ENCODE measurements at regions not wholly inside any gene's neighbourhood (a gene's known extent, or its start where the extent isn't known, plus 50 kb on each side); places are given as distances from the start of the nearest gene placed in this dataset.

DNA sequence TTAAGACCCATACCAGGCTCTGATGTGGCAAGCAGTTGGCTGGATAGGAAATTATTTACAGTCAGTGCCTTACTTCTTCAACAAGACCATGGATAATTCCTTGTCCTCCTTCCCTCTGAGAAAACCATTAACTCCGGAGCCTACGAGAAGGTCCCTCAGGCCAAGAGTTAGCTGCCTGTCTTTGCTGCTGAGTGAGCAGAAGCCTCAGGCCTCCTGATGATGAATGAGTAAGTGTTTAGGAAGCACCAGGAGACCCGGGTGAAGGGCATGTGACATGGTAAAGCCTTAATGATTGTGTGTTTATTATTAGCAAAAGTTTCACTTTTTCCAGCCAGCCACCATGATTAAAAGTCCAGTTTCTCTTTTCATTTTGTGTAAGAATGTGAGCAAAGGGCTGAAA, 174.9 kb upstream of the TOPAZ1 start:
- DNase-seq: no peak

DNA sequence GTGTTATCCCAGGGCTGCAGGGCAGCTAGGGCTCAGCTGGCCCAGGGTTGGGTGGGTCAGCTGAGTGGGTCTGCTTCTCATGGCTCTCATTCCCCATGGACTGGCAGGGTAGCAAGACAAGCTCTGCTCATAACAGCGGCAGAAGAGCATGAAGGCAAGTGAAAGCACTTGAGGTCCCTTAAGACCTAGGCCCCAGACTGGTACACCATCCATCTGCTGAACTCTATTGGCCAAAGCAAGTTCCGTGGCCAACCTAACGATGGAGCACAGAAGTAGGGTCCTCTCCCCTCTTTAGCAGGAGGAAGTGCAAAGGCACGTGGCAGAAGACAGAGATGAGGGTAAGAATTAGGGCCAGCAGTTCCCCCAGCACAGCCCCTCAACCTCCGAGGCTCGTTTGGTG, 174.3 kb upstream of the TOPAZ1 start:
- DNase-seq: no peak

DNA sequence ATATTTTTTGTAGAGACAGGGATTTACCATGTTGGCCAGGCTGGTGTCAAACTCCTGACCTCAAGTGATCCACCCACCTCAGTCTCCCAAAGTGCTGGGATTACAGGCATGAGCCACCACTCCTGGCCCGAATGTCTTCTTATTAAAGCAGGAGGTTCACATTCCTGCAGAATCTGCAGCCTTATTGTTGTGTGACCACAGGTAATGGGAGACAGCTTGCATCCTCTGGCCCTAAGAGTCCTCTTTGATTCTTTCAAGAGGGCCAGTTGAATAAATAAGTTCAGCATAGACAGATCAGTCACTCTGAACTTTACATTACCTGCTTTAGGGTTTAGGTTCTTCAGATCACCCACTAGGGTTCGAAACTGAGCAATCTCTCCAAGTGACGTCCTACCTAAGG, 172.9 kb upstream of the TOPAZ1 start:
- no peak for DNase-seq

DNA sequence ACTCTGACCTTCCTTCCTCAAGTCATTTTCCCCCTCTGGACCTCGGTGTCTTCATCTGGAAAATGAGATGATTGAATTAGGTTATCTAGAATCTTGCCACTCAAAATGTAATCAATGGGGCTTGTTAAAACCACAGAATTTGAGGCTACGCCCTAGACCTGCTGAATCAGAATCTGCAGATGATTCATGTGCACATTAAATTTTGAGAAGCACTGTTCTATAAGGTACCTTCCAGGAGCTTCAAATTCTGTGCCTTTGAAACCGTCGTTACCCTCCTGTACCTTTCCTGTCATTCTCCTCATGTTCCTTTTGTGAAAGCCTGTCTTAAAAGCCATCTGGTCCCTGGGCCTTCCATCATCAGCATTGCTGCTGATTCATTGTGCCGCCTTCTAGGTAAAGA, 172.4 kb upstream of the TOPAZ1 start:
- DNase-seq: no peak

DNA sequence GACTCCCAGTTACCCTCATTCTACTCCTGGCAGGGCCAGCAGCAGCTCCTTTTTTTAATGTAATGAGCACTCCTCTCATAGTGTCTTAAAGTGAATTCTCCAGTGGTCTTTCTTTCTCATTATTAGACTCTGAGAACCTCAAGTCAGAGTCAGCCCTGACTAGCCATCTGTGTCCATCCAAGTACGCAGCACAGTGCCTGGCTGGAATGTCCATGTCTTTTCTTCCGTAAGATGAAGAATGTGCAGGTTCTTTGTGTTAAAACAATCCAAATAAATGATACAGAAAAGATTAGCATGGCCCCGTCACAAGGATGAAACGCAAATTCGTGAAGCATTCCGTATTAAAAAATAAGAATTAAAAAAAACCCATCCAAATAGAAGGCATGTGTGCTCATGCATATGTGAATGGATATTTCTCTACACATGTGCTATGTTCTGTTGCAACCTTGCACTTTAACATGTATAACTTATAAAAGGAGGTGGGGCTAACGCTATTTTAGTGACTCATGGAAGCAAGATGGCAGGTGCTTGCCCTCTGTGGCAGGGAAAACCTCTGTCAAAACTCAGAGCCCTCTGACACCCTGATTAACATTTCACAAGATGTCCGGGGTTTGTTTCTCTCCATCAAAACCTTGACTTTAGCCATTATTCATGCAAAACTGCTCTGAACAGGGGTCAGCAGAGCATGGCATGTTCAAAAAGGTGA, 170.7 kb upstream of the TOPAZ1 start:
- no peak for DNase-seq

DNA sequence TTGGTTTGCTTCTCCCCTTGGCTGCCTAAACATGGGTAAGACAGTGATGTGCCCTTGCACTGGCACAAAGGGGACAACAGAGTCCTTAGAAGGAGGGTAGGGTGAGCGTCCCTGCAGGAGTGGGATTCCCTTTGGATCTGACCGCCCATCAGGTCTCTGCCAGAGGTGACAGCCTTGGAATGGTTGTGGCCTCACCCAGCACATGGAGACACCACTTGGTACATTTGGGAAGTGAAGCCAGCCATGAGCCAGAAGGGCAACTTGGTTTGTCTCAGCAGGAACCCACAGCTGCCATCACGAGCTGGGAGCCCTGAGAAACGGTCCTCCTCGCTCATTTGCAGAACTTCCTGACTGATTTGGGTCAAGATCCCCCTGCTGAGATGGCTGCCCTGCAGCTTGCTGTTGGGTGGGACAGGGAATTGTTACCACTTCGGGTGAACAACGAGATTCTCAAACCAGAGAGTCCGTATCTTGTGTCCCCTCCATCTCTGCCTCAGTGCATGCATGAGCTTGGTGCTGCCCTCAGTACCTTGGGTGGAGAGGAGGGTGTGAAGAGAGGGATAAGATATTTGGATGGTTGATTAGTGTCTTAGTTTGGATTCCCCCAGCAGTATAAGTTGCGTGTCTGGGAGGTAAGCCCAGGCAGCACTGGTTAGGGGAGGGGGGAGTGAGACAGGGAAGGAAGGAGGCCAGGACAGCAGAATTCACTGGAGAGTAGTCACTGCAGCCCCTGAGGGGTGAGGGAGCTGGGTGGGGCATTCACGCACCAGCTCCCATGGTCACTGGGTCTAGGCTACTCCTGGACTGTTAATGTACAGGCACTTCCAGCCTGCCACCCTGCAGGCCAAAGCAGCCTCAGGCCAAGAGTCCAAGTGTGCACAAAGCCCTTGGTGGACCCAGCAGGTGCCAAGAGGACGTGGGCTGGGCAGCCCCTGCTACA, 168.8 kb upstream of the TOPAZ1 start:
- DNase-seq: no peak

DNA sequence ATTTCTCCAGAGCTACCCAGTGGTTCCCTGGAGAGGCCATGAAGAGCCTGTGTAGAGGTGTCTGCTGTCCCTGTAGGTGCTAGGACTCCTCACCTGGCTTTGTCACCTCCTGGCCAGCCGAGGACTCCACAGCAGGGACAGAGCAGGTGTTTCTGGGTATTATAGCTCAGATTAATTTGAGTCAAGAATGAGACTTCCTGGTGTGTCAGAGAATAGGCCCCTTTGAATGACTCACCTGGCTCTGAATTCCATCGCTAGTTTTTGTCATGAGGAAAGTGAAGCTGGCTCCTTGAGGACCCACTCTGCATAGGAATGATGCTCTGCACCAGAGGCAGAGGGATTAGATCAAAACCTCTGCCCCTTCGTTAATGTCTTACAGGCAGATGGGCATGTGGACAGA, 167.5 kb upstream of the TOPAZ1 start:
- DNase-seq: no peak

DNA sequence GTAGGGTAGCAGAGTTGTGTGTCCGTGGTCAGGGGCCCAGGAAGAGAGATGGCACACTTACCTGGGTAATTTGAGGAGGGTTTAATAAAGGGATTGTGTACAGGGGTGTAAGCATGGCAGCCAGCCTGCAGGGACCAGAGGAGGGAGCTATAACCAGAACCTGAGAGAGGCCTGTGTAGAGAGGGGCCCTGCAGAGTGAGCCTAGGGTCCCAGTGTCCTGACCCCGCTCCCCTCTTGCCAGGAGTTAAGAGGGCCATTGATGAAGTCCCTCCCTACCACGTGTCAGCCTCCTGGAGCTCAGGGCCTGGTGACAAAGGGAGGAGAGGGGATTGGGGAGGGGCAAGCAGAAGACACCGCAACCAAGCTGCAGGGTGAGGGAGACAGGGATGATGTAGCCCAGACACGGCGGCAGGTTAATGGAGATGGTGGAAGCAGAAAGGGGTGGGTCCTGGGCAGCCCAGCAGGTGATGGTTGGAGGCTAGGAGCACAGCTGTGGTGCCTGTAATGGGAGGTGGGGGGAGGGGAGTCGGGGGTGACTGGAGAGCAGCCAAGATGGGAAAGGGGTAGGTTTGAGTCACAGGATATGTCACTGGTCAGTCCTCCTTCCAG, 165.4 kb upstream of the TOPAZ1 start:
- no peak for DNase-seq

DNA sequence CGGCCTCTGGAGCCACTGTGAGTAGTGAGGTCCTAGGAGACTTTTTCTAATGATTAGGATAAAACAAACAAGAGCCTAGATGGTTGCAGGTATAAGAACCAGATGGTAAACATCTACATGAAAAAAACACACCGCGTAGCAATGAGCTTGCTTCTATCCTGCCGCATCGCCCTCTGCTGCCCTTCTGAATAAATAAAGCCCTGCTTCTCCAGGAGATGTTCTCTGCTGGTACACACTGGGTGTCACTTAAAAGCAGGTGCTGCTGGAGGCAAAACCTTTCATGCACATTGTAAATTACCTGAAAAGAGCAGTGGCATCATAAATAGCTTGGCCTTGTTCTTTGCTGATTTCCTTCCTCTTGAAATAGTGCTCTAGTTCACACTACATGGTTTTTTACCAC, 164.4 kb upstream of the TOPAZ1 start:
- DNase-seq: no peak

DNA sequence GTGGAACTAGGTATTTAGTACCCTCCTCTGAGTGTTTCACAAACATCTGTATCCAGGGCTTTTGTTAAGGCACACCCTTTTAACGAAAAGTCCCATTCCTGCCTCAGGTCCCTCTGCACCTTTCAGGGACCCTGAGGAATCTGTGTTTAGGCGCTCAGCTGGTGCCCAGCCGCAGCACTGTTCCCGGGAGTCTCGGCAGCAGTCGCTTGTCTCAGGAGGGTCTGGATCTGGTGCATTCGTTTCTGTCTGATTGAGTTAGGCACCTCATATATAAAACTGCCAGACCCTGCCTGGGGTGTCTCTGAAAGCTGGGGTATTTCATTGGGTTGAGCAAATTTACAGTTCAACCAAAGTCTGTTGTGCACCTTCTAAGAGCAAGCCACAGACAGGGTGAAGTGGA, 162.8 kb upstream of the TOPAZ1 start:
- no peak for DNase-seq

DNA sequence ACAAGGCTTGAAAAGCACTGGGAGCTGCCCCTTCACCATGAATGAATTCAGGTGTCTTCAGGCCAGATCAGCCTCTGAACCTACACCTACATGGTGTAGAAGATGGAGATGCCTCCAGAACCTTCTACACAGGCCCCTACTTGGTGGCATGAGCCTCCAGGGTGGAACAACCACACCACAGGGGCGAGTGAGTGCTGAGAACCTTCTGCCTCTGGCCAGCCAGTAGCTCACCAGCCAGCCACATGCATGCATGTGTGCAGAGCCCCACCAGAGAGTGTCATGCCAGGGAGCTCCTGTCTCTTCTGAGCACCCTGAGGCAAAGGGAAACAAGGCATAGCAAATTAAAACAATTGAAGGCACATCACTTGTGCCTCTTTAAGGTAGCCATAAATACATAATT, 161.8 kb upstream of the TOPAZ1 start:
- no peak for DNase-seq

DNA sequence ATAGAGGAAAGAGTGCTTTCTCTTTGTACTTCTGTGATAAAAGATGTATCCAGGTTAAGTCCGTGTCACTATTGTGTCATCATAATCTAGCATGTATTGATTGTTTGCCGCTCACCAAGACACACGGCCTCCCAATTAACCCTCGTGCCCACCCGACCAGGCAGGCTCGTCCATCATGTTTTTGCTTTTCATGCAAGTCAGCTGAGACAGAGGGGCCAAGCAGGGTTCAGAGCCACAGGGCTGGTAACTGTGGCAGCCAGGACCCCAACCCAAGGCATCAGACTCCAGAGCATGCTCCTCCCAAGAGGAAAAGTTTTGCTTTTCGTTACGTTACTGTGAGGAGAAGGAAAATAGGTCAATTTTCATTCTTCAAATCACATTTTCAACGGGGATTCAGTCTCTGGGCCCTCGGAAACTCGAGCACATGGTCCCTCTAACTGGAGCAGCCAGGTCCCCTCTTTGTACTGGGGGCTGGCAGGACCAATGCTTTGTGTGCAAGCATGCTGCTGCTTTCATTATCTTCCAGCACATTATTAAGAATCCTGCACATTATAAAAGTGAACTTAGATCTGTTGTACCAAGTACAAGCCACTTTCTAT, 161.1 kb upstream of the TOPAZ1 start:
- DNase-seq: no peak

DNA sequence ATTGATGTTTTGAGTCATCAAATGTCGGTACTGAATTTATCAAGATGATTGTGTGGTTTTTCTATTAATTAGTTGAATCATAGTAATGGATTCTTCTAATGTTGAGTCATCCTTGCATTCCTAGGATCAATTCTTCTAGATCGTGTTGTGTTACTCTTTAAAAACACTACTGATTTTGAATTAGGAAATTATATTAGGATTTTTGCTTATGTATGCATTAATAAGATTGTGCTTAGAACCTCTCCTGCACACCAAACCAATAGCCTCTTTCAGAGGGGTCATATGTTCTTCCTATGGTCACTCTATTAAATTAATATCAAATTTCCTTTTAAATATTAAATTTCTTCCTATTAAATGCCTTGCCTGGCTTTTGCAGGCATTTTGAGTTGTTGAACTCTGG, 151.7 kb upstream of the TOPAZ1 start:
- DNase-seq: no peak

DNA sequence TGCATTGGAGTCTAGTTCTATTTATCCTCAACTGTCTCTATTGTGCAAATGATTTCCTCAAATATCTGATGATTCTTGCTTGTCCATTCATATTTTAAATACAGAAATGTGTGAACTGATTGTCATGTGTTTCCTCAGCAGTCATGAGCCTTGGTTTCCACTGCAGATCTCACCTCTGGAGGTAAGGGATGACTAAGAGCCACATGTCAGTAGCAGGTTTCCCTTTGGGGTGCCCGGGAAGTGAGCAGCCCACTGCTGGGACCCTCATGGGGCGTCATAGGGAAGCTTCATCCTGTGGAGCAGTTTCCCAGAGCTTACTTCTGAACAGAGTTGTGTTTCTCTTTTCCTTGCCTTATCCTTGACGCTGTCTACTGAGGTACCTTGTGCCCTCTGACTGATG, 149.2 kb upstream of the TOPAZ1 start:
- no peak for DNase-seq

DNA sequence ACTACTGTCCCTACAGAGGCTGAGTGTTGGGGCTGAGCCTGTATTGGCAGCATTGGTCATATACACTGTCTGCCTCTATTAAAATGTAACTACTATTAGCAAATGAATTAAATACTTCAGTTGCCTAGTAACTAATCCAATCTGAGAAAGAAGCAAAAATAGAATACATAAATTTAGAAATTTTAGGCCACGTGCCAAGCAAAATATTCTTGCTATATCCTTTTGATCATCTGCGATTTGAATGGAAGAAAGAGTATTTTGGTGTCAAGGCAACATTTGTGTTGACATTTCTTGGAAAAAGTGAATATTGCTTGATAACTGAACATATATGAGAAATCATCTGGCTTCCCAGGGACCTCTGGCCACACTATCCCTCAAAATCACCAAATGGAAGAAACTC, 148.2 kb upstream of the TOPAZ1 start:
- no peak for DNase-seq

DNA sequence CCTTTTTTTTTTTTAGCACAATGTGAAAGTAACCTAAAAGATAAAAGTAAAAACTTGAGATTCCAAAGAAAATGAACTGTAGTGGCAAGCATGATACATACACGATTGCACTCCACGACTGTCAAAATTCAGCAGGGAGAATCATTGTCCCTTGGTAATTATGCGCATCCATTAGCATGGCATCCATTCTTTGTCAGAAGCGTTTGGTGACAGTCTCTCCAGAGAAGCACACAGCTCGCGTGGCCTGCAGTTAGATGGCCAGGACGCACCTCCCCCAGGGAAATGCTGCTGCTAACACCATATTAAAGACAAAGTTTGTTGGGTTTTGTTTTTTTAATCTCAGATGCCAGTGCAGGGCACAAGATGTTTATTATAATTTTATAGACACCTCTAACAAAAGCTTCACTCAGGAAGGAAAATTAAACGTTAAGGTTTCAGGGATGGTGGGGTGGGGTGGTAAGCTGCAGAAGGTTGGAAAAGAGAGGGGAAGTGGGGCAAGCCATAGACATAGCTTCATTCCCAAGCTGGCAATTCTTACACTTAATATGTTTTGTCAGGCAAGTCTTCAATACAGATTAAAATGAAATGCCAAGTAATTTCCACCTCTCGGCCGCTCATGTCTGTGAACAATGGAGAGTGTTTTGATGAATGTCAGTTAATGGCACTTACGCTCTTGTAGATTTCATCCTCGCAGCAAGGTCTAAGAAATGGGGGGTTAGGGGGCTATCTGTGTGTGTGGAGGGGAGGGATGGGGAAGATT, 142.8 kb upstream of the TOPAZ1 start:
- no peak for DNase-seq

DNA sequence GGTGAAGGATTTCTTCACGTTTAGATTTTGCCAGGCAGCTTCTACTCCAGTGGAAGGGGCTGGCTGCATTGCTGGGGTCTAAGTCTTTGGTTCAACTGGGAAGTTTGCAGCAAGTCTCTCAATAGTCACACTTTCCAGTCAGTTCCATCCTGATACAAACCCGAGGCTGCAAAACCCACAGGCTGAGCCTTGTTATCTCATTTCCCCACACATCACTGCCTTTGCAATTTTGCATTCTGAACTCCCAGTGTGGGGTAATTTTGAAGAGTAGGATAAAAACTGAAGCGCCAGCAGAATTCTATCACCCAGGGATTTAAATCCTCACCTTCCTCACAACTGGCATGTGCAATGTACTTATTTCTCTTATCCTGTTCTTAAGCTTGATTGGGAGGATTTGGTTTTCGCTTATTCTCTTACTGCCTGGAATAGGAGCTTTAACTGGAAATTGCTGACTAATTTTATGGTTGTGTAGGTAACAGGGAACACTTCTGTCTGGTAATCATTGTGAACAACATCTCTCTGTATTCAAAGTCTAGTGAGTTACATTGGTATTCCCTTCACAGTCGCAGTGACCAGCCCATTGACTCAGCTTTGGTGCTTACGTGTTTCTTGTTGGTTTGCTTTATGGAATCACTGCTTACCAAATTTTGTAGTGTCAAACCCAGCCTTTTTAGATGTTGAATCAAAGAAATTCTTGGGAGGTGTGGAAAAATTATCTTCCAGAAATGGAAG, 142.0 kb upstream of the TOPAZ1 start:
- DNase-seq: no peak

DNA sequence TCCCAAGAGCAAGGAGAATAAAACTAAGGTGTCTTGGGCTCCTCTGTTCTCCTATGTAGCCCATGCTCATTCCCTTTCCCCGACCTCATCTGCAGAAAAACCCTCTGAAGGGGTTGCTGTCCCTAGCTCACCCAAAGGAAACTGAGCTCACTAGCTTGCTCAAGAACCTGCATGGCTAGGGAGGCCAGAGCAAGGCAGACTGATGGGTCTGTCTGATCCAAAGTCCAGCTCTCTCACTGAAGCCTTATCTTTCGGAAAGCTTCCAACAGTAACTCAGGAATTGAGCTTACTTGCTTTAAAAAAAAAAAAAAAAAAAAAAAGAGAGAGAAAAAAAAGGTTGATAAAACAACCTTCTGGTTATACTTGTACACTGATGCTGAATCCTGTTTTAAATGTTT, 141.4 kb upstream of the TOPAZ1 start:
- DNase-seq: no peak

DNA sequence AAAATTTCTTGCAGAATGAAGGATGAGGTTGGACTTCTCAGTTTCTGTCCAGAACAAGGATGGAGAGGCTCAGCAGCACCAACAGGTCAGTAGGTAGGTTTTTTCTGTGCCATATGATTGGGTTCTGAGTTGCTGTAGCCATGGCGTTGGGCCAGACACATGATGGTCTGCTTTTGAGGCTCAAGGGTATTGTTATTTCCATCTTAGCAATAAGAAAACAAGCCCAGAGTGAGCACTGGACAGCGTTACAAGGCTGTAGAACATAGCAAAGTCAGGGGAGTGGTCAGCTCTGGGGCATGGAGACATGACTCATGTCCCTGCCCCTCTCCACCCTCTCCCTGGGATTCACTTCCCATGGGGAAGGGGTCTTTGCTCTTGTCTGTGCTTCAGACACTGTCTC, 137.6 kb upstream of the TOPAZ1 start:
- DNase-seq: no peak

DNA sequence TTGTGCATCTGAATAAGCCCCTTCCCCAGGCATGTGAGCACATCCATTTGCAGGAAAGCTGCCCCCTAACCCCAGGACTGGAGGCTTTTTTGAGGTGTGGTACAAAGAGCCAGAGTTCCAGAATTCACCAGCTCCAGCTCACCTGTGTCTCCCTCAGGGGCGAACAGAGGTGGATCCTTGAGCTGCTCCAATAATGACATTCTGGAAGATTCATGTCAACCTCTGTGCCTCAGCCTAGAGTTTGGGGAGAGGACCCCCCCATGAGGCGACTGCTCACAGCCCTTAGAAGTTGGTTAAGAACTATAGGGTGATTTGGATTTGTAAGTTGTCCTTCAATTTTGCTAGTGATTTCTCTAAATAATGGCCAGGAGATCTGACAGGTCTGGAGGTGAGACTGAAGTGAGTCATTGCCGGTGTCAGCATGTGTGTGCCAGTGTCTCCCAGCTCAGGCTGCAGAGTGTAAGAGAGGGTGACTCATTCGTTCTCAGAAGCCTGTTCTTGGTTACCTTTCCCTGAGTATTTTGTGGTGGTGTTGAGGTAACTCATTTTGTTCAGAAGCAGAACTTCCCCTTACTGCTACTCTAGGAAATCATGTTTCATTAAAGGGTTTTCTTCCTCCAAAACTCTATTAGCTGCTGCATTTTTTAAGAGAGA, 136.9 kb upstream of the TOPAZ1 start:
- no peak for DNase-seq

DNA sequence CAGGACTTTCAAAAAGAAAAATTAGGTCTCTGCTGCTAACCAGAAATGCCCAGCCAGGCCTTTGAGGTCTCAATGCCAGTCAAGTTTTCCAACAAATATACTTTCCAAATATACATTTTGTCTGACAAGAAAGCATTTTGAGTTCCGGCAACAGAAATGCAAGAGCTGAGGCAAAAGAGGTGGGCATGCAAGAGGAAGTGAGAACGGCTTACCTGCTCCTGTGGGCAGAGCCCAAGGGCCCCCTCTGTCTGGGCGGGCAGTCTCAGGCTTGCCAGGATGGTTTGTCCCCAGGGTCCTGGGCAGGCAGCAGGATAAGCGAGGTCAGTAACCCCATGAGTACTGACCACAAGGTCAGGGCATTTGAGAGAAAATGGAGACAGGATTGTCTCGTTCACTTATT, 136.1 kb upstream of the TOPAZ1 start:
- no peak for DNase-seq

DNA sequence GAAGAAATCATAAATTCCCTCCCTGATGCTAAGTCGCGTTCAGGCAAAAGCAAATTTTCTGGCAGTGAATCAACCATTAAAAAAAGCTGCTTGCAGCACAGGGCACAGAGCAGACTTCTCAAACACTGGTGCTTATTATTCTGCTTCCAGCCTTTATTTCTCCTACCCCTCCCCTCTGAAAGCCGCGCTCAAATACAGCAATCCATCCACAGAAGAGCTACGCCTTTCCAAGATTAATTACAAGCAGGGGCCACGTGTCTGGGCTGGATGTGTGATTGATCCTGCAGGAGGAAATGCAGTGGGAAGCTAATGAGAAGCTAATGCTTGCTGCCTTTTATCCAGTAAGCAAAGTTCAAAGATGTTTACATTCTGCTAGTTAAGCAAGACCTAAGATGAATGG, 134.9 kb upstream of the TOPAZ1 start:
- DNase-seq: no peak
